ELR (cell line): ENCODE measurements at regions not wholly inside any gene's neighbourhood (a gene's known extent, or its start where the extent isn't known, plus 50 kb on each side); places are given as distances from the start of the nearest gene placed in this dataset.
A peak's percentile ranks its signal among the peaks of the same experiment; 100 is the strongest.

ENCODE experiments used
- DNase-seq: peaks from one replicate; pipeline ENCODE4 v3.0.0-alpha.2; 2015; ENCODE audit warnings: low read depth

- DNase-seq, result no peak
Measured at GRCh38 chr2:220985561-220985960, 586.5 kb downstream of the EPHA4 start.

DNA sequence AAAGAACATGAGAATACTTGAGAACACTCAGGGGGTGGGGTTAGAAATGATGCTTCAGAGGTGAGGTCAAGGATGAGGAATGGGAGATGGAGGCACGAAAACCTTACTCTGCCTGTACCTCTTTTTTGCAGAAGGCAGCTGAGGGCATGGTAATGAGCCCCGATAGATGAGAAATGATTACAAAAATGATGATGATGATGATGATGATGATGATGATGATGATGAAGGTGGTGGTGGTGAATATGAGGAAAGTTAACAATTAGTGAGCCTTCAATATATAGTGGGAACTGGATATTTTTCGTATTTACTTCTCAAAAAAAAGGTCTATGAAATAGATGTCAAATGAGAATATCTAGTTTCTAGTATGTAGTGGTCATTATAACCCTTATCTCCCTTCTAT, 584.3 kb downstream of the EPHA4 start:
- DNase-seq, result no peak

GRCh38 chr2:220991972-220992371, 580.1 kb downstream of the EPHA4 start:
- DNase-seq, result no peak

- DNase-seq, result no peak
Measured at GRCh38 chr2:220994846-220995245, 577.3 kb downstream of the EPHA4 start.

DNA sequence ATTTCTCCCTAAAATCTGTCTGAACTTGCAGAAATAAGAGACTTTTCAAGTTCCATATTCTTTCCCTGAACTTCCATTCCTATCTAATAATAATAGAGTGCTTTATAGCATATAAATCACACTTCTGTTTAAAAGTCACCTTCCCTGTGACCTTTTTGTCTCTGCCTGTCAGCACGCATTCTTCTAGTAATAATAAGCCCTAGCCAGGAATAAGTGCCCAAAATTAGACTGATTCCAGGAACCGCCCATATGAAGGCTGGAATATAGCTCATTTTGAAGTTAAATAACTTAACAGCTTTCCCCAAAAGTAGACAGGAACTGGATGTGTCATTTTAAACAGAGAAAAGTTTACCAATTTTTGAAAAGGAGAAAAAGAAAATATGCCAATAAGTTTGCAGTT, 576.5 kb downstream of the EPHA4 start:
- DNase-seq, result no peak

- DNase-seq, result no peak
Measured at GRCh38 chr2:220998156-220998555, 573.9 kb downstream of the EPHA4 start.

GRCh38 chr2:220999356-220999755, 572.7 kb downstream of the EPHA4 start:
- DNase-seq, result peak; percentile 1

GRCh38 chr2:221001381-221001801, 570.7 kb downstream of the EPHA4 start:
- no peak for DNase-seq

- no peak for DNase-seq
Measured at GRCh38 chr2:221002101-221002685, 569.9 kb downstream of the EPHA4 start.

DNA sequence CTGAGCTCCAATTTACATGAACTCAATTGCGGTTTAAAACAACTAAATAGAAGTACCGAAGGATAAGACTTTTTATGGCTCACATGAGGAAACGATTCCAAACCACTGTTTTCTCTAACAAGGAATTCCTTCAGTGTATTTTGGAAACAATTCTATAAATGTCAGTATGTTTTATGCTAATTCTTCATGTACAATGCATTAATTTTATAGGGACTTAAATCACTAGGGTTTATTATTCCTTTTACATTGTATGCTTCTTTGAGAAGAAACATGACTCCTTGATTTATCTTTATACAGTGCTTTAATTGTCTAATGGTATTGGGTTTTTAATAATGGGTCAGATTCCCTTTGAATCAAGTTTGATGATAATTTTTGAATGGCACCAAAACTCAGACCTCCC, 566.8 kb downstream of the EPHA4 start:
- DNase-seq, result no peak

DNA sequence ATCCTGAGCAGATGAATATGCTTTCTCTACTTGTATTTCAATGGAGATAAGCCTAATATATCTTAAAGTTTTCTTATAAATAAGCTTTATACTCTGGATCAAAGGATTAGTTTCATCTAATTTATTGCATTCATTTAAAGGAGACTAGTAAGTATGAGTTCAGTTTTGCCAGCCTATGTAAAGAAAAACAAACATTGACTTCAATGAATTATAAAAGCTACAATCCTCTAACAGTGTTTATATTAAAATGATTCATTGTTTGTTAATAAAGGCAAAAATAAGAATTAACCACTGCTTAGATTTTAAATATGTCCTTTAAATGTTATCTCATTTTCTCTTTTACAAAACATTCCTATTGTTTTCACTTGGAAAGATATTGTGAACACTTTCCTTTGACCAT, 566.0 kb downstream of the EPHA4 start:
- DNase-seq, result no peak

DNA sequence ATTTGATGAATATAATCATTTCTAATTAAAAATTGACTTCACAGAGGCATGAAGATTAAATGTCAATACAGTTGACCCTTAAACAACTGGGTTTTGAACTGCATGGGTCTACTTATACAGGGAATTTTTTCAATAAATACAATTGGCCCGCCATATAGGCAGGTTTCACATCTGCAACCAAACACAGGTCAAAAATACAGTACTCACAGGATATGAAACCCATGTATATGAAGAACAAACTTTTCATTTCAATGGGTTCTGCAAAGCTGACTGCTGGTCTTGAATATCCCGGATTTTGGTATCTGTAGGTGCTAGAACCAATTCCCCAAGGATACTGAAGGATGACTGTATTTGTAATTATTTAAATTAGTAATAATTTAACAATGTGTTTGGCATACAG, 555.6 kb downstream of the EPHA4 start:
- DNase-seq, result no peak

- DNase-seq, result no peak
Measured at GRCh38 chr2:221018262-221018661, 553.8 kb downstream of the EPHA4 start.

GRCh38 chr2:221019668-221020067, 552.4 kb downstream of the EPHA4 start:
- DNase-seq, result no peak

GRCh38 chr2:221022554-221022953, 549.5 kb downstream of the EPHA4 start:
- DNase-seq, result no peak

DNA sequence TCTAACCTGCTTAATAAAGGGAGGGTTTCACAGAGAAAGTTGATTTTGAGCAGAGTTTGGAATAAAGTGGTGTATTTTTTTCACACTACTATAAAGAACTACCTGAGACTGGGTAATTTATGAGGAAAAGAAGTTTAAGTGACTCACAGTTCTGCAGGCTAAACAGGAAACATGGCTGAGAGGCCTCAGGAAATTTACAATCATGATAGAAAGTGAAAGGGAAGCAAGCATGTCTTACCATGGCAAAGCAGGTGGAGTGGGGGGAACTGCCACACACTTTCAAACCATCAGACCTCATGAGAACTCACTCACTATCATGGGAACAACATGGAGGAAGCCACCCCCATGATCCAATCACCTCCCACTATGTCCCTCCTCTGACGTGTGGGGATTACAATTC, 546.7 kb downstream of the EPHA4 start:
- peak; percentile 1 for DNase-seq

DNA sequence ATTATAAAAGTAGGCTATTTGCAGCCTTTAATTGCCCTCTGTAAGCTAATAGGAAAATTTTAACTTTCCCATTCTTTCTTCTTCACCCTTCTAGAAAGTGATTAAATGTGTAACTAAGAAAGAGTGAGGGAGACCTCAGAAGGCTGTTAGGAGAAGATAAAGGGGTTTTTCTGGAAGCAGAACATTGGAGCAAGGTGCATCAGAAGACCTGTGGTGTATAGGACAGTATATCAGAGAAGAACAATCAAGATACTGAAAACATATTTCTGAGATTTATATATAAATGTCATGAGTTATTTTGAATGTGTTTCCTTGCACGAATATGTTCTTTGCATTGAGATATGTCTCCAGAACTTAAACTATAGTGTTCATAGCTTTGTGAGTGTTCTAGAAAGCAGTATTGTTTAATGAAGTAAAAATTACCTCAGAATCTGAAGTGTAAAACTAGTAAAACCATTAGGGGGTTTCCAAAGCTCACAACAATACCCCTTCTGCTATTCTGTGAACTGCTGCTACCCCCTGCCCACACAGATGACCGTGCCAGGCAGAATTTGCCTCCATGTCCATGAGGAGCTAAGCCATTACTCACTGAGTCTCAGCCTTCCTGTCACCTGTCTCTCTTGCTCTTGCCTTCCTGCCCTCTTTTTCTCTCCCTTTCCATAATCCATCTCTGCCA, 537.9 kb downstream of the EPHA4 start:
- DNase-seq, result no peak

GRCh38 chr2:221034973-221035372, 537.1 kb downstream of the EPHA4 start:
- no peak for DNase-seq

DNA sequence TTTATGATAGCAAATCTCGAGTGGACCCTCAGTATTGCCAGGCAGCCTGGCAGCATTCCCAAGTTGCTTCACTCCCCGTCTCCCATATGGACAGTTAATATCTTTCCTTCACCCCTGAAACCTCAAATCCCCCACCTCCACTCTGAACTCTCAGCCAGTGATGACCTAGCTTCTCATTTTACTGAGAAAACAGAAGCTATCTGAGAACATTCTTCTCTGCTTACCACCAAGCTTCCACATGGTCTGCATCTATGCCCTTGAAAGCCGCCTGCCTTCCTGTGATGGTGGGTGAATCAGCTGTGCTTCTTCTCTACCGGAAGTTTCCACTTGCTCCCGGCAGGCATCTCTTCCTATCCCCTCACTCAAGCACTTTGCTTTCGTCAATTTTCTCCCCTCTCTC, 529.2 kb downstream of the EPHA4 start:
- no peak for DNase-seq

DNA sequence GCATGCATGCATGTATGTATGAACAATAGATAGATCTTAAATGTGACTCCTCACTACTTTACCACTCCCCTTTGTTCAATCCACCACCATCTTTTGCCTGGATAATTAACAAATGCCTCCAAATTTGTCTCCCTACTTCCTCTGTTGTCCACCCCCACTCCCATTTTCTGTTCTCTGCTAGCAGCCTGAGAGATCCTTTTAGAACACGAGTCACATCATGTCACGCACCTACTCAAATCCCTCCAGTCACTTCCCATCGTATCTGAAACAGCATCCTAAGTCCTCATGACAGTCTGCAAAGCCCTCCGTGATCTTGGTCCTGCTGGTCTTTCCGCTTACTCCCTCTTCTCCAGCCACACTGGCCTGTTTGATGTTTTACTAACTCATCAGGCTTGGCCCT, 527.3 kb downstream of the EPHA4 start:
- no peak for DNase-seq

GRCh38 chr2:221050020-221050795, 521.9 kb downstream of the EPHA4 start:
- no peak for DNase-seq

GRCh38 chr2:221051162-221051561, 520.9 kb downstream of the EPHA4 start:
- DNase-seq, result no peak

- DNase-seq, result no peak
Measured at GRCh38 chr2:221060376-221060775, 511.7 kb downstream of the EPHA4 start.
